ENCODE measurements at regions not wholly inside any gene's neighbourhood (a gene's known extent, or its start where the extent isn't known, plus 50 kb on each side); places are given as distances from the start of the nearest gene placed in this dataset.

DNA sequence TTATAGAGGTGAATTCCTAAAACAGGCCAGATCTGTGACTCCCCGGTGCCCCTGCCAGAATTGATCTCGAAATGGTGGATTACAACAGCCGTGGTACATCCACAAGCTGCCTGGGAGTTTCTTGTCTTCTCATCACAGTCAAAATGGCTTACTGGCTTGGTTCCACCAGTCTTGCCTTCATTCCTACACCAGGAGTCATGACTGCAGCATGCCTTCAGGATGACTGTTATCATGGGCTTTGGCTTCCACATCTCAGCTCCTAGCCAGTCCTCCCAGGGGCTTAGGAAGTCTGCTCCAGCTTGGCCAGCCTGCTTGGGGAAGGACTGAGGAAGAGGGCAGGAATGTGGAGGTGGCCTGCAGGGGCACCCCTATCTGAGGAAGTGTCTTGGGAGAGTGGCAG is 132.9 kb upstream of the NR3C1 start:
- no peak for TF ChIP-seq CTCF (IDR thresholded peaks at IDR 0.05; ENCODE audit: low read depth, low read length, missing control alignments)
- DNase-seq (ENCODE audit: low read depth), result no peak
- H3K4me3 ChIP-seq (ENCODE audit: low read depth, low read length), result no peak overlapping the region

DNA sequence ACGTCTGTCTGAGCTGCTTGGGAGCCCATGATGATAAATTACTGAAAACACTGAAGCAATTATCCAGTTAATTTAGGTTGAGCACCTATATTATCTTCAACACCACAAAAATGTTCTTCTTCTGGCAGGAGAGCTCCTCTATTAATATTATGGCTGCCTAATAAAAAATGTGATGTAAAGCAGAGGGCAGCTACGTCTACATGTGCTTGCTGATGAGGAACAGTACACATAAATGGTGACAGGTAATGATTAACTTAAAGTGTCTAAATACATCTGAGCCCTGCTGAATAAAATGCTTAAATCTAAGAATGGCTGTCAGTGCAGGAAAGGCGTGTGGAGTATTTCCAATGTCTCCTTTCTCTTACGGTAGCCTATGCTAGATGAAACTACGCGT is 131.3 kb upstream of the NR3C1 start:
- no peak overlapping the region for H3K4me3 ChIP-seq (ENCODE audit: low read depth, low read length)
- DNase-seq (ENCODE audit: low read depth), result no peak
- no peak for TF ChIP-seq CTCF (IDR thresholded peaks at IDR 0.05; ENCODE audit: low read depth, low read length, missing control alignments)

GRCh38 chr5:143533978-143534760 is 130.7 kb upstream of the NR3C1 start:
- H3K4me3 ChIP-seq (ENCODE audit: low read depth, low read length), result no peak overlapping the region
- DNase-seq (ENCODE audit: low read depth), result no peak
- TF ChIP-seq CTCF (IDR thresholded peaks at IDR 0.05; ENCODE audit: low read depth, low read length, missing control alignments), result no peak

DNA sequence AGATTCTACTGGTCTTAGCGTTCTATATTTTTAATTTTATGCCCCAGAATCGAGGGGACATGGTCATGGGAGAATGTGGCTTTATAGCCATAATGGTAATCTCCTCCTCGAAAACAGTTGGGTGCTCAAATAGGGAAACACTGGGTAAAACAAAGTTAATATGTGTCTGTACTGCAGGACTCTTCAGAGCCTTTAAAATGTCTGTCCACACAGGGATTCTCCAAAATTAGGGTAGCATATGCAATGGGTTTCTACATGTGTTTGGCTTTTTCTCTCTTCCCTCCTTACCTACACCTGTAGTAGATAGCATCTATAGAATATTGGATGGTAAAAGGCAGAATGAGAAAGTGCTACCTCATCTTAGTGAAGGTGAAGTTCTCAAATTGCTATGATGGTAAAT is 130.0 kb upstream of the NR3C1 start:
- H3K4me3 ChIP-seq (ENCODE audit: low read depth, low read length), result no peak overlapping the region
- no peak for TF ChIP-seq CTCF (IDR thresholded peaks at IDR 0.05; ENCODE audit: low read depth, low read length, missing control alignments)
- DNase-seq (ENCODE audit: low read depth), result no peak

DNA sequence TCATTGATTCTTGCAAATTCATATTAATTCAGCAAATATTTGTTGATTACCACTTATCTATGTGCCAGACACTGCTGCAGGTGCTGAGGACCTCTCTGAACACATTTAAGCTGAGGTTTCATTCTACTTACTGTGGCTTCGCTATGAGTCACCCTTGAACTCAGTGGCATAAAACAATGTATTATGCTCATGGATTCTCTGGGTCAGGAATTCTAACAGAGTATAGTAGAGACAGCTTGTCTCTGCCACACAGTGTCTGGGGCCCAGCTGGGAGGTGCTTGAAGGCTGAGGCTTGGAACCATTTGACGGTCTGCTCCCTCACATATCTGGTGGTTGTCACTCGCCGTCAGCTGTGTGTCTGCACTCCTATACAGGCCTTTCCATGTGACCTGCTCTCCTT is 124.3 kb upstream of the NR3C1 start:
- no peak for TF ChIP-seq CTCF (IDR thresholded peaks at IDR 0.05; ENCODE audit: low read depth, low read length, missing control alignments)
- H3K4me3 ChIP-seq (ENCODE audit: low read depth, low read length), result no peak overlapping the region
- no peak for DNase-seq (ENCODE audit: low read depth)

DNA sequence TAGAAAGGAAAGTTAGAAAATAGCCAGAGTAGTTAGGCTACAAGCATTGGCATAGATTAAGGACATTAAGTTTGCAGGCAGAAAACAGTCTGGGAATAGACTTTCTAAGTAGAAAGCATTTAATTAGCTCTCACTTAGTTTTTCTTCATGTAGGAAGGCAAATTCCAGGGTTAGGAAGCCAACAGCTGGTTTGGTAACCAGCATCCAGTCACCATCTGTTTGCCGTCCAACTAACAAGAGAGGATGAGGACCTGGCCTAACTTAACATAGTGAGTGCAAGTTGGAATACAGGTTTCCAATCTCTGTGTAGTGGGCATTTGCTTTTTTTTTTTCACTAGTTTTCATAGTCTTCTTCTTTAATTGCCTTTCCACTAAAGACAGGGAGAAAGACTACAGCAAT is 121.7 kb upstream of the NR3C1 start:
- TF ChIP-seq CTCF (IDR thresholded peaks at IDR 0.05; ENCODE audit: low read depth, low read length, missing control alignments), result no peak
- H3K4me3 ChIP-seq (ENCODE audit: low read depth, low read length), result no peak overlapping the region
- no peak for DNase-seq (ENCODE audit: low read depth)

DNA sequence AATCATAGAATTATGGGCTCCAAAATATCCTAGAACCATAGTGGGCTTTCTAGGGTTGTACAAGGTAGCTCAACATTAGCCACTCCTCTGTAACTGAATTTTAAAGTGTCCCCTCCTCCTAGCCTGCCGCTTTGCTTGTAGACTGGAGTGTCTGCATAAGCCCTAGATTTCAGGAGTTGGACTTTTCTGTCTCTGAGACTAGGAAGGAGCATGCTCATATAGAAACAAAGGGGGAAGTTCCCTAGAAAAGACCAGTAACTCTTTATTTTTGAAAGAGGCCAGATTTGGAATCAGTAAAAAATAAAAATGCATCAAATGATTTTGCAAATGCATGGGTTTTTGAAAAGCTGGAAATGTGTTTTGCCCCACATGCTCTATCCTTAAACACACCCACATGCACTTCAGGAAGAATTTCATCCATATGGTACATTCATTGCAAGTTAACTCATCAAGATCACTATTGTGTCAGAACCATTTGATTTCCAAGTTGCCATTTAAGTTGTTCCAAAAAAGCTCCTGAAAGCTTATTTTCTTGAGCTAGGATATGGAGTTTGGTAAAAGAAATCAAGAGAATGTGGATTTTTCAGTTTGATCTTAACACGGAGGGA is 121.0 kb upstream of the NR3C1 start:
- no peak for DNase-seq (ENCODE audit: low read depth)
- TF ChIP-seq CTCF (IDR thresholded peaks at IDR 0.05; ENCODE audit: low read depth, low read length, missing control alignments), result no peak
- no peak overlapping the region for H3K4me3 ChIP-seq (ENCODE audit: low read depth, low read length)

Data from GM12864 (cell line).